ENCODE measurements at regions not wholly inside any gene's neighbourhood (a gene's known extent, or its start where the extent isn't known, plus 50 kb on each side); places are given as distances from the start of the nearest gene placed in this dataset.

DNA sequence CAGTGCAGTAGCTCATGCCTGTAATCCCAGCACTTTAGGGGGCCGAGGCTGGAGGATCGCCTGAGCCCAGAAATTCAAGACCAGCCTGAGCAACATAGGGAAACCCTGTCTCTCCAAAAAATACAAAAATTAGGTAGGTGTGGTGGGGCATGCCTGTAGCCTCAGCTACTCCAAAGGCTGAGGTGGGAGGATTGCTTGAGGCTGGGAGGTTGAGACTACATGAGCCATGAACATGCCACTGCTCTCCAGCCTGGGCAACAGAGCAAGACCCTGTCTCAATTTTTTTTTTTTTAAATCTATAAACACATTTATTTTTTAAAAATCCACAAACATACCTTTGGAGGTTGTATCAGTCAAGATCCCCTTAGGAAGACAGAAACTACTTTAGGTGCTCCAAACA lies 326.3 kb downstream of the EPHA4 start:
- Histone ChIP-seq H3K36me3 (no peaks in the 10 kb centered on the region), H3K9me3 (no peaks in the 10 kb centered on the region), H3K27ac (no peak overlapping the region), H3K4me1 (no peaks in the 10 kb centered on the region), H3K4me3 (no peak overlapping the region), H3K27me3 (no peaks in the 10 kb centered on the region)
- DNase-seq (no peak), ATAC-seq (no peak)
- TF ChIP-seq, protein P1, sequence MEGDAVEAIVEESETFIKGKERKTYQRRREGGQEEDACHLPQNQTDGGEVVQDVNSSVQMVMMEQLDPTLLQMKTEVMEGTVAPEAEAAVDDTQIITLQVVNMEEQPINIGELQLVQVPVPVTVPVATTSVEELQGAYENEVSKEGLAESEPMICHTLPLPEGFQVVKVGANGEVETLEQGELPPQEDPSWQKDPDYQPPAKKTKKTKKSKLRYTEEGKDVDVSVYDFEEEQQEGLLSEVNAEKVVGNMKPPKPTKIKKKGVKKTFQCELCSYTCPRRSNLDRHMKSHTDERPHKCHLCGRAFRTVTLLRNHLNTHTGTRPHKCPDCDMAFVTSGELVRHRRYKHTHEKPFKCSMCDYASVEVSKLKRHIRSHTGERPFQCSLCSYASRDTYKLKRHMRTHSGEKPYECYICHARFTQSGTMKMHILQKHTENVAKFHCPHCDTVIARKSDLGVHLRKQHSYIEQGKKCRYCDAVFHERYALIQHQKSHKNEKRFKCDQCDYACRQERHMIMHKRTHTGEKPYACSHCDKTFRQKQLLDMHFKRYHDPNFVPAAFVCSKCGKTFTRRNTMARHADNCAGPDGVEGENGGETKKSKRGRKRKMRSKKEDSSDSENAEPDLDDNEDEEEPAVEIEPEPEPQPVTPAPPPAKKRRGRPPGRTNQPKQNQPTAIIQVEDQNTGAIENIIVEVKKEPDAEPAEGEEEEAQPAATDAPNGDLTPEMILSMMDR (IDR thresholded peaks at IDR 0.05 in 4 of 5, conservative IDR thresholded peaks at IDR 0.05 in 1 of 5), result no peak
- no peak for TF ChIP-seq POLR2A (IDR thresholded peaks at IDR 0.05)
- intact Hi-C loops (cut with DNase I; ENCODE audit: low total_unique reads), result no loop called here
- in situ Hi-C loops (cut with MboI; ENCODE audit: low sequenced_read_pairs in 4 of 4), result no loop called here

DNA sequence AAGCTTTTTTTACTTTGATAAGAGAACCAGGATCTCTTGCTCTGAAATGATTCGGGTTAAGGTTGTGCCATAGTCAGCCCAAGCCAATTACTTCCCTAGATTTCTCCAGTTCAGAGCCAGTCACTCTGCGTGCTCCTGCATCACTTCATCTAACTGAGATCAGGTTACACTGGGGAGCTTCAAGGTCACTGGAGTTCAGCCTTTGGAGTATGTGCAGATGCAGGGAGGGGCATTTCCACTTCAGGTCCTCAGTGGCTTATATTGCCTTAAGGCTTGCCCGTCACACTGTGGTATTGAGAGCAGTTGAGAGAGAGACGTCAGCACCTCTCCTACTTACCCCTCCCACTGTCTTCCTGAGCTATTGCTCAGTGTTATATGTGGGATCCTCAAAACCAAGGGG lies 317.8 kb downstream of the EPHA4 start:
- TF ChIP-seq, protein P1 (IDR thresholded peaks at IDR 0.05 in 4 of 5, conservative IDR thresholded peaks at IDR 0.05 in 1 of 5), result no peak
- no peak for TF ChIP-seq POLR2A (IDR thresholded peaks at IDR 0.05)
- in situ Hi-C loops (cut with MboI; ENCODE audit: low sequenced_read_pairs in 4 of 4) (no loop called here), intact Hi-C loops (cut with DNase I; ENCODE audit: low total_unique reads) (no loop called here)
- DNase-seq (no peak), ATAC-seq (no peak)
- H3K9me3 ChIP-seq, result no peaks in the 10 kb centered on the region
- no peak overlapping the region for H3K4me3 ChIP-seq
- no peaks in the 10 kb centered on the region for H3K36me3 ChIP-seq
- no peaks in the 10 kb centered on the region for H3K27me3 ChIP-seq
- no peaks in the 10 kb centered on the region for H3K4me1 ChIP-seq
- H3K27ac ChIP-seq, result no peak overlapping the region

DNA sequence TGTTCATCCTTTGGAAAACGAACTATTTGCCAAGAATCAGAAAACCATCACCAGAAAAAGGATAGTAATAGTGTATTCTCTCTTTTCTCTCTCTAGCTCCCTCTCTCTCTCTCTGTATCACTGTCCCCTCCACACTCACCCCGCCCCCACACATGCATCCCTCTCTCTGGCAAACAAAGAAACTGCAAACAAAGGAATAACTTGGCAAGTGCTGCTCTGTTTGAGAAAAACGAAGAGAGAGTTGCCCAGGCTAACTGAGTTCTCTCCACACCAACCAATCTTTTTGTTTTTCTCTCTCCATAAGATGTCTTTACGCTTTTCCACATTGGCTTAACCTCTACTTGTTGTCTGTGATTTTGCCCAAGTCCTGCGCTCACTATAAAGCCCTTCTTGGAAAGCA lies 316.2 kb downstream of the EPHA4 start:
- H3K36me3 ChIP-seq, result no peaks in the 10 kb centered on the region
- no peaks in the 10 kb centered on the region for H3K27me3 ChIP-seq
- H3K4me3 ChIP-seq, result no peak overlapping the region
- TF ChIP-seq POLR2A (IDR thresholded peaks at IDR 0.05), result no peak
- TF ChIP-seq, protein P1 (IDR thresholded peaks at IDR 0.05 in 4 of 5, conservative IDR thresholded peaks at IDR 0.05 in 1 of 5), result no peak
- intact Hi-C loops (cut with DNase I; ENCODE audit: low total_unique reads) (no loop called here), in situ Hi-C loops (cut with MboI; ENCODE audit: low sequenced_read_pairs in 4 of 4) (no loop called here)
- H3K9me3 ChIP-seq, result no peaks in the 10 kb centered on the region
- no peaks in the 10 kb centered on the region for H3K4me1 ChIP-seq
- ATAC-seq, result no peak
- DNase-seq, result no peak
- no peak overlapping the region for H3K27ac ChIP-seq

DNA sequence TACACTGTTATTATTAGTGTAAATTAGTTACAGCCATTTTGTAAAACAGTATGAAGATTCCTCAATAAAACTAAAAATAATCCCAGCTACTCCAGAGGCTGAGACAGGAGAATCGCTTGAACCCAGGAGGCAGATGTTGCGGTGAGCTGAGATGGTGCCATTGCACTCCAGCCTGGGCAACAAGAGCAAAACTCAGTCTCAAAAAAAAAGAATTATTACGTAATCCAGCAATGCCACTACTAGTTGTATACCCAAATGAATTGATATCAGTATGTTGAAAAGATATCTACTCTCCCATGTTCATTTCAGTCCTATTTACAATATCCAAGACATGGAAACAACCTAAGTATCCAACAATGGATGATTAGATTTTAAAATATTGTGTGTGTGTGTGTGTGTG lies 313.6 kb downstream of the EPHA4 start:
- no peak for TF ChIP-seq POLR2A (IDR thresholded peaks at IDR 0.05)
- TF ChIP-seq, protein P1 (IDR thresholded peaks at IDR 0.05 in 4 of 5, conservative IDR thresholded peaks at IDR 0.05 in 1 of 5), result no peak
- Histone ChIP-seq H3K27me3 (no peaks in the 10 kb centered on the region), H3K4me3 (no peak overlapping the region), H3K4me1 (no peaks in the 10 kb centered on the region), H3K27ac (no peak overlapping the region), H3K9me3 (no peaks in the 10 kb centered on the region), H3K36me3 (no peaks in the 10 kb centered on the region)
- in situ Hi-C loops (cut with MboI; ENCODE audit: low sequenced_read_pairs in 4 of 4), result no loop called here
- DNase-seq (no peak), ATAC-seq (no peak)
- intact Hi-C loops (cut with DNase I; ENCODE audit: low total_unique reads), result no loop called here

DNA sequence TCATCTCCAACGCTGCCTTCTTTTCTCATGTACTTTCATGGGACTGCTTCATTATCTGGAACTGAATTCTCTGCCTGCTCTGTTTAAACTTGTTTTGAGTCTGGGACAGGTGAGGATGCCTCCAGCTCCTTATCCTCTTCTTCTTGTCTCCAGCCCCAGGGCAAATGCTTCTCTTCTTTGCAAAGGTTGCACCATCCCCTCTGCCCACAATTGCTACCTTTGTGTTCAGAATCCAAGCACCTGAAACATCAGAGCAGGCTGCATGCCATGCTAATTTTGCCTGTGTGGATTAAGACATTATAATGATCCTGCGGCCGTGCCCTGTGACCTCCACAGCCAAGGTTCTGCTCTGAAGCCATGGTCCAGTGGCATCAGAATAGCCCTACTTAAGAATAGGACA lies 309.5 kb downstream of the EPHA4 start:
- DNase-seq (no peak), ATAC-seq (no peak)
- H3K27ac ChIP-seq, result no peak overlapping the region
- H3K27me3 ChIP-seq, result no peaks in the 10 kb centered on the region
- H3K4me3 ChIP-seq, result no peak overlapping the region
- H3K4me1 ChIP-seq, result no peaks in the 10 kb centered on the region
- H3K36me3 ChIP-seq, result no peaks in the 10 kb centered on the region
- TF ChIP-seq, protein P1 (IDR thresholded peaks at IDR 0.05 in 4 of 5, conservative IDR thresholded peaks at IDR 0.05 in 1 of 5), result no peak
- no peak for TF ChIP-seq POLR2A (IDR thresholded peaks at IDR 0.05)
- no peaks in the 10 kb centered on the region for H3K9me3 ChIP-seq
- intact Hi-C loops (cut with DNase I; ENCODE audit: low total_unique reads) (no loop called here), in situ Hi-C loops (cut with MboI; ENCODE audit: low sequenced_read_pairs in 4 of 4) (no loop called here)

All from gastrocnemius medialis (tissue), 4 donors.